ENCODE measurements at regions not wholly inside any gene's neighbourhood (a gene's known extent, or its start where the extent isn't known, plus 50 kb on each side); places are given as distances from the start of the nearest gene placed in this dataset.

- TF ChIP-seq CTCF (IDR thresholded peaks at IDR 0.05 in 2 of 3, conservative IDR thresholded peaks at IDR 0.05 in 1 of 3; ENCODE audit: borderline replicate concordance in 1 of 3, insufficient read depth in 1 of 3, low read depth in 2 of 3, low read length in 2 of 3): no peak
- no peak for TF ChIP-seq POLR2A (IDR thresholded peaks at IDR 0.05; ENCODE audit: borderline replicate concordance, extremely low read depth, insufficient read depth, insufficient read length)
- TF ChIP-seq MAX (IDR thresholded peaks at IDR 0.05): no peak
- TF ChIP-seq POLR2AphosphoS5 (IDR thresholded peaks at IDR 0.05; ENCODE audit: low read depth, low read length): no peak
- TF ChIP-seq ZFX (IDR thresholded peaks at IDR 0.05): no peak
Observed at GRCh38 chr1:60487565-60488345, 414.2 kb upstream of the C1orf87 start.

Data from HCT116 (cell line).